GM19035 (cell line): ENCODE measurements at regions not wholly inside any gene's neighbourhood (a gene's known extent, or its start where the extent isn't known, plus 50 kb on each side); places are given as distances from the start of the nearest gene placed in this dataset.
A peak's percentile ranks its signal among the peaks of the same experiment; 100 is the strongest.

Experiments used
- ATAC-seq: cut with Tn5 transposase; IDR thresholded peaks from one replicate; pipeline ENCODE4 v1.9.1; 2021; ENCODE audit not compliant: unreplicated experiment

GRCh38 chr4:180493299-180493698 is 1749.9 kb upstream of the TENM3 start:
- no peak for ATAC-seq

- ATAC-seq = no peak
Measured at GRCh38 chr4:180500154-180500553, 1743.0 kb upstream of the TENM3 start.

- ATAC-seq = no peak
Measured at GRCh38 chr4:180512801-180513475, 1730.3 kb upstream of the TENM3 start.

GRCh38 chr4:180518906-180519305 is 1724.3 kb upstream of the TENM3 start:
- ATAC-seq = no peak

- ATAC-seq = no peak
Measured at GRCh38 chr4:180521181-180521580, 1722.0 kb upstream of the TENM3 start.

- no peak for ATAC-seq
Measured at GRCh38 chr4:180525523-180526077, 1717.6 kb upstream of the TENM3 start.

GRCh38 chr4:180528003-180528402 is 1715.2 kb upstream of the TENM3 start:
- no peak for ATAC-seq

- no peak for ATAC-seq
Measured at GRCh38 chr4:180530787-180531186, 1712.4 kb upstream of the TENM3 start.

- ATAC-seq = no peak
Measured at GRCh38 chr4:180532691-180533090, 1710.5 kb upstream of the TENM3 start.

GRCh38 chr4:180538384-180539057 is 1704.7 kb upstream of the TENM3 start:
- ATAC-seq = no peak

- no peak for ATAC-seq
Measured at GRCh38 chr4:180539284-180539683, 1703.9 kb upstream of the TENM3 start.

- ATAC-seq = no peak
Measured at GRCh38 chr4:180541678-180542077, 1701.5 kb upstream of the TENM3 start.

- ATAC-seq = no peak
Measured at GRCh38 chr4:180542445-180543100, 1700.6 kb upstream of the TENM3 start.

GRCh38 chr4:180550106-180550505 is 1693.1 kb upstream of the TENM3 start:
- no peak for ATAC-seq

- peak; percentile 60 for ATAC-seq
Measured at GRCh38 chr4:180557348-180557747, 1685.9 kb upstream of the TENM3 start.

GRCh38 chr4:180557950-180558349 is 1685.3 kb upstream of the TENM3 start:
- no peak for ATAC-seq

GRCh38 chr4:180558427-180558826 is 1684.8 kb upstream of the TENM3 start:
- no peak for ATAC-seq

- ATAC-seq = no peak
Measured at GRCh38 chr4:180560896-180561295, 1682.3 kb upstream of the TENM3 start.

GRCh38 chr4:180564026-180564425 is 1679.2 kb upstream of the TENM3 start:
- no peak for ATAC-seq

- ATAC-seq = no peak
Measured at GRCh38 chr4:180564448-180564847, 1678.8 kb upstream of the TENM3 start.

GRCh38 chr4:180565856-180566431 is 1677.3 kb upstream of the TENM3 start:
- no peak for ATAC-seq

GRCh38 chr4:180566492-180566891 is 1676.7 kb upstream of the TENM3 start:
- no peak for ATAC-seq
